EL (cell line): ENCODE measurements at regions not wholly inside any gene's neighbourhood (a gene's known extent, or its start where the extent isn't known, plus 50 kb on each side); places are given as distances from the start of the nearest gene placed in this dataset.
"Not testable (repeated sequence)": the region's sequence is repeated elsewhere in the genome, so short reads cannot be mapped to it uniquely, and the experiment has no call there.

Experiments
- DNase-seq: peaks from one replicate; pipeline ENCODE4 v3.0.0-alpha.2; 2016

DNA sequence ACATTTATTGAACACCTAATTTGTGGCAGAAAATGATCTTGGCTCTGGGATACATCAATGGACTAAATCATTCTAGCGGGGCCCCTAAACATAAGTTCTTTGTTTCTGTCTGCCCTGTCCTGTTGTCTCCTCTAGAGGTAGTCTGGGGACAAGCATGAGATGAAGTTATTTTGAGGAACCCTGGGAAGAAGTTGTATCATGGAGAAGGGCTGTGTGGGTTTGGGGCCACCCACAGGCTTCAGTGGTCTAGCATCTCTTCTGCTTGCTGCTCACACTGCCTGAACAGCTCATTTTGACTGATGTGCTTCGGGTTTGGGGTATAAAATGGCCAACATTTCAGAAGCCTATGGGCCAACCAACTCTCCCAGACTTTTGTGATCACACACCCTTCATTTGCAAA lies 50.3 kb upstream of the OSBPL11 start:
- no peak for DNase-seq

DNA sequence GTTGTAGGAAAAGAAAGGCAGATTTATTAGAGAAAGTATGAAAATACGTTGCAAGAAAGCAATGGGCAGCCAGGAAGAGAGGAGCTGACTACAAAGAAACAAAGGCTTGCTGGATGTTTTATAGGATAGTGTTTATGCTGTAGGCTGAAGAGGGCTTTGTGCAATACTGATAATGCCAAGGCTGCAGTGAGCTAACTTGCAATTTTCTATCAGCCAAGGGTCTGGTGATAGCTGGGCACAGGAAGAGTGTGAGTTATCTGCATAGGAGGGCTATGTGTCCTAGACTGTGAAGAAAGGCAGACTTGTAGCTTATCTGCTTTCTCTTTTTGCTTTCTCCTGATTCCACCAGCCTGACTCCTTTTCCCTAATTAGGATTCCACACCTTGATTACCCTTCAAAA lies 51.3 kb upstream of the OSBPL11 start:
- DNase-seq, result no peak

DNA sequence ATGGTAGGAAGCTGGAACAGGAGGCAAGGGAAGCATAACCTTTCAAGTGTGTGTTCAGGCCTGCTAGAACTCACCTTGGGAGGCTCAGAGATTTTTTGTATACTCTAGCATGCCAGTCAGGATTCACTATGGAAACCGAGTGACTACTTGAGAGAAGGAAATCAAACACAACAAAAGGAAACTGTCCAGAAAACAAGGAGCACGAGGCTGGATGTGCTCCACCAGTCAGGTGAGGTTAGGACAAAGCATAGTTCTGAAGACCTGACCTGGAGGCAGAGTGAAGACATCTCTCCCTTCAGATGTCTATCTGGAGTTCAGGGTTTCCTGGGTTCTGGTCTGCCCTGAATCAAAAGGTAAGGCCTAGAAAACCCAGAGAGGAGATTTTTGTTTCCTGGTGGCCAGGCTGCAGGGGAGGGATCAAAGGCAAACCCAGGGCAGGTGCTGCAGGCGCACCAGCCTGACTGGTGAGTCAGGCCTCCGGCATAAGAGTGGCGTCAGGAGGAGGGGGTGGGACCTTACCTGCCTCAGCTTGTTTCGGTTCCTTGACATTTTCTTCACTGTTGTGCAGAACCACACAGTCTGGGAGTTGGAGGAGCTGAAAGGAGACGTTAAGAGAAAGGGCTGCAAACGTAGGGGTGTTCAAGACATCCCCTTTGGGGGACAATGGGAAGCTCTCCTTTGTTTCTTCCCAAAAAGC lies 52.2 kb upstream of the OSBPL11 start:
- no peak for DNase-seq

DNA sequence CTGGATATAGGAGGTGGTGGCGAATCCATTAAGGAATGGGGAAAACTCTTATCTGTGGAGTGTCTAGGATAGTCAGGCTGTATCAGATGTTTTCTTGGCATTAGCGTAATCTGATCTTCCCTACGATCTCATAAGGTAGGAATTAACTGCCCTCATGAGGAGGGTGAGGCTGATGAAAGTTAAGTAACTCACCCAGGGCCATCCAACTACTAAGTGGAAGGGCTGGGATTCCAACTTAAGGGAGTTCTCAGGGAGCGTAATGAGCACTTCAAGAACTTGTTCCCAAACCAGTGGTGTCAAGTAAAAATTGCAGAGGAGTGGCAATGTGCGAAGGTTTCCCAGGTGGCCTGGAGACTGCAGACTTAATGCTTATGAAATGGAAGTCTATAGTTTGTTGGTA lies 55.9 kb upstream of the OSBPL11 start:
- peak; percentile 76 for DNase-seq

DNA sequence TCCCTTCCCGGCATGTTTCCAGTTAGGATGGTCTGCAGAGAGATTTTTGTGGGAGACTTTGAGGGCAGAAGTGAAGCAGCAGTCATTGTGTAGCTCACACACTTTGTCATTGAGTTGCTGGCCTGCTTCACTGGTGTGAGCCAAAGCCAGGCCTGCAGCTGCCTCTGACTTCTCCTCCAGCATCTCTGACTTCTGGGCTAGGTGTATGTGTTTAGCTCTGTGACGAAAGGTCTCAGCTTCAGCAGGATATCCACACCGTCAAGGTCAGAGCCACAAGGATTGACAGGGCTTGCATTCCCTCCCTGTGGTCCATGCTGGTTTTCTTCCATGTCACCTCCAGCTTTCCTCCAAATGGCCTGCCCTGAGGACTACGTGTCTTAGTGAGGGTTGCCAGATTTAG lies 57.1 kb upstream of the OSBPL11 start:
- DNase-seq, result no peak

DNA sequence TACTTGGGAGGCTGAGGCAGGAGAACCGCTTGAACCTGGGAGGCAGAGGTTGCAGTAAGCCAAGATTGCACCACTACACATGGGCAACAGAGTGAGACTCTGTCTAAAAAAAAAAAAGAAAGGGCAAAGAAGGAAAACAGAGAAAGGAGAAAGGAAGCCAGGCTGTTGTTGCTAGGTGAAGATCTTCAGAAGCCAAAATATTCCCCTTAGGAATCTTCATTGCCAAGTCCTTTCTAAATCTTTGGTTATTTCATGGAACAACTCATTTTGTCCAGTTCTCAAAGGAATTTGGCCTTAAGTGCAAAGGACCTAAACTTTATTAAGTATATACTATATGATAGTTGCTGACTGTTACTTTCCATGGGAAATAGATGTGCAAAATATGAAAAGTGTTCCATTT lies 59.2 kb upstream of the OSBPL11 start:
- no peak for DNase-seq

DNA sequence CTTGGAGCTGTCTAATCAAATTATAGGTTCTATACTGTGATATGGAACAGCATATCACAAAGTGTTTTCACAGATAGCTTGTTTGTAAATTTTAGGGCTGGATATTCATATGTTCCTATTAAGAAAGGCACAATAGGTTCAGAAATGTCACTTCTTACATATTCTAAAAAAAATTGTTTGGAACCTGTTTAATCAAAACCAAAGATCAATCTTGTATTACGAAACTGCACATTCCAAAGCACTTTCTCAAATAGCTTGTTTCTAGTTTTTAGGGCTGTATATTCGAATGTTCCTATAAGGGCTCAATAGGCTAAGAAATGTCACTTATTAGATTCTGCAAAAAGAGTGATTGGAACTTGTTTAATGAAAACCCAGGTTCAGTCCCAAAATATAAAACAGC lies 67.4 kb upstream of the OSBPL11 start:
- DNase-seq, result peak; percentile 21

DNA sequence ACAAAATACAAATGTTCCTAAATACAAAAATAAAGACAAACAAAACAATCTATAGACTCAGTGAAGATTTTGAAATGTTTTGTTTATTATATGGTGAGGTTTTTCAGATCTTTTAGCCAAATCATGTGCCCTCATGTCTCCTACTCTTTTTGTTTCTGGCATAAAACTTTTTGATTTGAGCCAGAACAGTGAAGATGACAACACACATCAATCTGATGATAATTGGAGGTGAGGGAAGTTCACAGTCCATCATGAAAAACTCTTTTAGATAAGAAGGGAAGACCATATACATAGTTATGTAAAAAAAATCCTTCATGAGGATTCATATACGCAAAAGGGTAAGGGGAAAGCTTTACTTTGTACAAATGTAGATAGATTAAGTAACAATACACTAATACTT lies 75.1 kb upstream of the OSBPL11 start:
- DNase-seq, result no peak

DNA sequence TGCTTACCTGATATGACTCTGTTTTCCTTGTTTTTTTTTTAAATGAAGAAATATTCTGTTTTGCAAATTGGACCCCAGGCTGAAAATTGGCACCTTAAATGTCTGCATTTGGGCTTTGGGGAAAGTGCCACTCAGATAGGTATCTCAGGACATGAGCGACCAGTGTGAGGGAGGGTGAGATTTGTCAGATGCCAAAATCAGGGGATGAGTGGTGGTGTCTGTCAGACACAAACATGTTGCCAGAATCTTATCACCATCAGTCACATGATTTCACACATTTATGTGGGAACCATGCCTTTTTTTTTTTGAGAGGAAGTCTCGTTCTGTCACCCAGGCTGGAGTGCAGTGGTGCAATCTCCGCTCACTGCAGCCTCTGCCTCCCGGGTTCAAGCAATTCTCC lies 75.6 kb upstream of the OSBPL11 start:
- no peak for DNase-seq

DNA sequence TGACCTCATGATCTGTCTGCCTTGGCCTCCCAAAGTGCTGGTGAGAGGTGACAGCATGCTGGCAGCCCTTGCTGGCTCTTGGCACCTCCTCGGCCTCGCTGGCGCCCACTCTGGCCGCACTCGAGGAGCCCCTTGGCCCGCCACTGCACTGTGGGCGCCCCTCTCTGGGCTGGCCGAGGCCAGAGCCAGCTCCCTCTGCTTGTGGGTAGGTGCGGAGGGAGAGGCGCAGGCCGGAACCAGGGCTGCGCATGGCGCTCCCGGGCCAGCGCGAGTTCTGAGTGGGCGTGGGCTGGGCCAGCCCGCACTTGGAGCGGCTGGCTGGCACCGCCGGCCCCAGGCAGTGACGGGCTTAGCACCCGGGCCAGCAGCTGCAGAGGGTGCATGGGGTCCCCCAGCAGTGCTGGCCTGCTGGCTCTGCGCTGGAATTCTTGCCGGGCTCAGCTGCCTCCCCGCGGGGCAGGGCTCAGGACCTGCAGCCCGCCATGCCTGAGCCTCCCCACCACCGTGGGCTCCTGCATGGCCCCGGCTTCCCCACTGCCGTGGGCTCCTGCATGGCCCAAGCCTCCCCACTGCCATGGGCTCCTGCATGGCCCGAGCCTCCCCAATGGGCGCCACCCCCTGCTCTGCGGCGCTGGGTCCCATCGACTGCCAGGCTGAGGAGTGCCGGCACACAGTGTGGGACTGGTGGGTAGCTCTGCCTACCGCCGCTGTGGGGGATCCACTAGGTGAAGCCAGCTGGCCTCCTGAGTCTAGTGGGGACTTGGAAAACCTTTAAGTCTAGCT lies 76.4 kb upstream of the OSBPL11 start:
- DNase-seq, result no peak

DNA sequence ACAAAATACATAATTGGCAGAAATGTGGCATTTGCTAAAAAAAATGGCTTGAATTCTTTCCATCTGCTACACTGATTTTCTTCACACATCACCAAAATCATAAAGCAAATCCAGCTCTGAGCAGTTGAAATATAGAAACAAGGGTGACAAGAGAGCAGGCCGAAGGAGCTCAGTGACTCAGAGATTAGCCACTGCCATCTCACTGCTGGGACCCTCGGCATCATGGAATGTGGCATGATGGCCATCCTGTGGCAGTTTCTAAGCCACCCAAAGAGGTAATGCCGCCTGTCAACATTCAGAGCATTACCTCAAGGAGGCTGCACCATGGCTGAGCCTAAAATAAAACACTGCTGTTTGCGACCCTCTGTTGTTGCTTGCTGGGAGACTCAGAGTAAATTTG lies 80.5 kb upstream of the OSBPL11 start:
- no peak for DNase-seq

DNA sequence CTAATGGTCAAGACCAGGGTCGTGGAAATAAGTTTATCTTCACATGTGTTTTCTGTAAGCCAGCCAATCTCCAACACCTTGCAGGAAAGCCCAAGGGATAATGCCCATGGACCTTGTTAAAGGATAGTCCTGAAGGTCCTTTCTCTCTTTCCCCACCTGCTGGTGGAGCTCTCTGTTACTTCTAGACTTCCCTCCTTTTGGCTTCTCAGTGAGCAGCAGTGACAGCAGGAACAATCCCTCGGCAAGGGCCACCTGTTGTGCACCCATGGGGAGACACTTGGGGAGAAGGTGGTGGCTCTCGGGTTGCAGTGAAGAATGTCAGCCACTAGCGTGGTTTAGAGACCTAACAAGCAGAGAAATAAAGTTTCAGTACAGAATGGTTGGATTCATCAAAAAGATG lies 84.0 kb upstream of the OSBPL11 start:
- DNase-seq, result no peak

DNA sequence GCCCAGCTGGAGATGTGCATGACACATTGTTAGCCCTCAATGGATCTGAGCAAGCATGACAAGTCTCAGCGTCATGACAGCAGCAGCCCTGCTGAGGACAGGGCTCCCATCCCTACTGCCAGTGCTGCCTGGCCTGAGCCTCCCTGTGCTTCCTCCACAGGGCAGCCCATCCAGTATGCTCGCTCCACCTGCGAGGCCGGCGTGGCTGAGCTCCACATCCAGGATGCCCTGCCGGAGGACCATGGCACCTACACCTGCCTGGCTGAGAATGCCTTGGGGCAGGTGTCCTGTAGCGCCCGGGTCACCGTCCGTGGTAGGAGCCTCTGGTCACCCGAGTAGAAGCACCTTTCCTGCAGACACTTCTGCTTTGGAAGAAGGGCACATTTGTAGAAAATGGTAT lies 85.8 kb upstream of the OSBPL11 start:
- DNase-seq, result no peak

DNA sequence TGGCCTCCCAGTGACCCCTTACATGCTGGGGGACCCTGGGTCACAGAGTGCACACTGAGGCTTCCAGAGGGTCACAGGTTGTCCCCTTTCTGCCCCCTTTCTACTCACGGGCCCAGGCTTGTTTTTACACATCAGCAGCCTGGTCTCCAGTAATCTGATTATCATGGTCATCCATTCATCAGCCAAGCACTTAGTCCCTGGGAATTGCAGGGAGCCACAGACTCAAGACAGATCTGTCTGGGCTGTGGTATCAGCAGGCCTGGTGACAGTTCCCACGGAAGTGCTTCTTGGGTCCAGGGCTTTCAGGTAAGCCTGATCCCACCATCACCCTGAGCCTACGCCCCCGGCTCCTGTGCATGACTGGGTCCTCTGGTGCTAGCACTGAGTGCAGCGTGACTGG lies 86.6 kb upstream of the OSBPL11 start:
- not testable (repeated sequence) for DNase-seq

DNA sequence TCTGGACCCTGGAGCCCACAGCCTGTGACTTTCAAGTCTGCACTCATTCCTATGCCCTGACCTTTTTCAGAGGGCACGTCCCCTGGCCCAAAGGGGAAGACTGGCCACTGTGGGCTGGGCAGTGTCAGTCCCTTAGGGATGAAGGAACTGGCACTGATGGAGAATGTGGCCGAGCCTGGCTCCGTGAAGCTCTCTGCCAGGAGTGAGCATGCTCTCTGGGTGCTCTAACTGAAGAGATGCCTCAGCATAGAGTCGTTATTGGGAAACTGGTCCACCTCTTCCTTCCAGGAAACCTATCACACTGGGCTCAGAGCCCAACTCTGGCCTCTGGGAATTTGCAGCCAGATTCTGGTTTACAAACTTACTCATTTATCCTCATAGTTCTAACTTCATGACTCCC lies 87.3 kb upstream of the OSBPL11 start:
- DNase-seq, result peak; percentile 50

DNA sequence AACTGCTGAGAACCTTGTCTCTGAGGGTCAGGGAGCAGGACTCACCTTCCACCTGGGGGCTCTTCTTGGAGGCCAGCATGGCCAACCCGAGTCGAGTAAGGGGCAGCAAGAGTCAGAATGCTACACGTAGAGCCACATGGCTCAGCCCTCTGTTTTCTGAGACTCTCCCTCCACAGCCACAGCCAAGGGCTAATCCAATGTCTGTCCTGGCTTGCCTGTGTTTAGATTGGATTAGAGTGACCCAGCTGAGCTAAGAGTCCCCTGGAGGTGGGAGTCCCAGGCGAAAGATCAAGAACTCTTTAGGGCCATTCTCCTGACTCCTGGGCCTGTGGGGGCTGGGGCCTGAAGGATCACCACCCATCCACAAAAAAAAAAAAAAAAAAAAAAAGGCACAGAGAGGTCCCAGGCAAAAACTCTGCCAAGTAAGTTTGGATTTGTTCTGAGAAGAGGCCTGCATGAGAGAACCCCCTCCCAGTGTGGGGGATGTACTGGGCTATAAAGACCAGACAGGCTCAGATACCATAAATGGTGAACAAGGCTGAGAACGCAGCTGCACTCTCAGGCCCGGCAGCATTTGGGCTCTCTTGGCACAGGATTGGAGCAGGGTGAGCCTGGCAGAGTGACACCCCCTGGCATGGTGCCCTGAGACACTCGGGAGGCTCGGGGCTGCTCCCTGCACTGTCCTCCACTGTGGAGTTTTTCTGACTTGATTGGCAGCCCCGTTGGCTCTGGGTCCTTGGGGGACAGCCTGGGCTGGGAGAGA lies 88.0 kb upstream of the OSBPL11 start:
- no peak for DNase-seq

DNA sequence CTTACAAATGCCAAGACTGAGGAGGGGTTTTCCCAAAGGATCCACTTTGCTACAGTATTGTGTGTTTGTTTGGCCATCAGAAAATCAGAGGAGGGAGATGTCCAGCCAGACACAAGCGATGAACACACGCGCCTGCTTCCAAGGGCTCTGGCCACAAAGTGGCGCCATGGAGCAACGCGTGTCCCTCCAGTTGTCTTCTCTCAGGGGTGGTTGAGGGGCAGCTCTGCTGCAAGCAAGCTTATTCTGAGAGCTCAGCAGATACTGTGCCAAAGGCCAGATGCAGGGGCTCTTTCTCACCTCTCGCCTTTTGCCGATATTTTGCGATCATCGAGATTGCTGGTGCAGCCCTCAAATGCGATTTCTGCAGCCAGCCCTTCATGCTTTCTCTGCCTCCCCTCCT lies 88.9 kb upstream of the OSBPL11 start:
- DNase-seq, result peak; percentile 20

DNA sequence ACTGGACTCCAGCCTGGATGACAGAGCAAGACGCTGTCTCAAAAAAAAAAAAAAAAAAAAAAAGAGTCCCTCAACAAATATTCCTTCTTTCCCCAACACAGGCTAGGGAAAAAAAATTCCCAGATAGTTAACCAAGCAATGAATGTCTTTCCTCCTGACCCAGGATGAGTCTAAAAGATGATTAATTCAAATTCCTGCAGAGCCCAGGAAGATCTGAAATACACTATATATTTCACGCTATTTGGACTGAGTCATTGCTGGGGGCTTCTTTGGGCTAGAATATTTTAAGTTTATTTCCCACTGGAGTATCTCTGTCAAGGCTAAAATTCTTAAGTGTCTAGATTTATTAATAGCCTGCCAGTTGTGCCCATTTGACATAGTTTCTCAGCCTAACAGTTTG lies 90.4 kb upstream of the OSBPL11 start:
- DNase-seq, result peak; percentile 86

DNA sequence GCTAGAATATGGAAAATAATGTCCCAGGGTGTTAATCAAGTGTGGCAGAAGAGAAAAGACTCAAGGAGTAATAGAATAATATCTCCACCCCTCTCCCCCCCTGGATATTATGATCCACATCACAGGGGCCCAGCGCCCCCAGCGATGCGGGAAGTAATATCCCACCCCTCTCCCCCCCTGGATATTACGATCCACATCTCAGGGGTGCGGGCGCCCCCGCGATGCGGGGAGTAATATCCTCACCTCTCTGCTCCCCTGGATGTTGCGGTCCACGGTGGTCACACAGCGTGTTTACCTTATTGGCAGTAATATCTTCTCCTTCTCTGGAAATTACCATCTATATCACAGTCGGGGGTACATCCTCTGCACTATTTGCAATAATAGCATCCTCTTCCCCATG lies 97.1 kb upstream of the OSBPL11 start:
- no peak for DNase-seq

DNA sequence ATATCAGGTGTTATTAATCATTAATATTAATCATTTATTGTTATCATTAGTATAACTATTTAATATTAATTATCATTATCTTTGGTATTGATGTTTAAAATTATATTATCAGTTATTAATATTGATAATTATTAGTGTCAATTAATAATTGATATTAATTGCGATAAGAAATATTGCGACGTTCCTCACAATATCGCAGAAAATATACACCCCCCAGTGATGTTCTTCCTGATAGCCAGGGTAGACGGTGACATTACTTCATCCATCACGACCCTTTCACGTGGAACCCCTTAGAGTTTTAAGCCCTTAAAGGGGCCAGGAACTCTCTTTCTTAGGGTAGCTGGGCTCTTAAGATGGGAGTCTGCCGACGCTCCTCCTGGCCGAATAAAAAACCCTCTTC lies 98.6 kb upstream of the OSBPL11 start:
- no peak for DNase-seq

DNA sequence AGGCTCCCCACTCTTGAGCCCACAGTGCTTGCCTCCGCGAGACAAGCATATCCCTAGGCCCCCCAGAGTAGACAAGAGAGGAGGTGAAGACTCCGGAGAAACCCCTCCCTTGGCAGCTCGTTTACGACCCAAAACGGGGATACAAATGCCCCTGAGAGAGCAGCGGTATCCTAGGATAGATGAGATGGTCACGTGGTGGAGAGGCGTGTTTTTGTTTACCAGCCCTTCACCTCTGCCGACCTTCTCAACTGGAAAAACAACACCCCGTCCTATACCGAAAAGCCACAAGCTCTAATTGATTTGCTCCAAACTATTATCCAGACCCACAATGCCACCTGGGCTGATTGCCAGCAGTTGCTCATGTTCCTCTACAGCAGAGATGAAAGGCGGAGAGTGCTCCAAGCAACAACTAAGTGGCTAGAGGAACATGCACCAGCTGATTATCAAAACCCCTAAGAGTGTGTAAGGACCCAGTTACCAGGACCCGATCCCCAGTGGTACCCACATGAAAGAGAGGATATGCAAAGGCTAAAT lies 99.5 kb upstream of the OSBPL11 start:
- DNase-seq, result no peak

DNA sequence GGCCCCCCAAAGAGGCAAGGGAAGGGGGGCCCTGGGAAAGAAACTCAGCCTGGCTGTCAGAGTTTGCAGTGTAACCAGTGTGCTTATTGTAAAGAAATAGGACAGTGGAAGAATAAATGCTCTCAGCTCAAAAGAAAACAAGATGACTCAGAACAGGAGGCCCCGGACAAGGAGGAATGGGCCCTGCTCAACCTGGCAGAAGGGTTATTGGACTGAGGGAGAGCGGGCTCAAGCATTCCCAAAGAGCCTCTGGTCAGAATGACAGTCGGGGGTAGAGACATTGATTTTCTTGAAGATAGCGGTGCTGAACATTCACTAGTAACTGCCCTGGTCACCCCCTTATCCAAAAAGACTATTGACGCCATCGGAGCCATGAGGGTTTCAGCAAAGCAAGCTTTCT lies 100.4 kb upstream of the OSBPL11 start:
- no peak for DNase-seq

DNA sequence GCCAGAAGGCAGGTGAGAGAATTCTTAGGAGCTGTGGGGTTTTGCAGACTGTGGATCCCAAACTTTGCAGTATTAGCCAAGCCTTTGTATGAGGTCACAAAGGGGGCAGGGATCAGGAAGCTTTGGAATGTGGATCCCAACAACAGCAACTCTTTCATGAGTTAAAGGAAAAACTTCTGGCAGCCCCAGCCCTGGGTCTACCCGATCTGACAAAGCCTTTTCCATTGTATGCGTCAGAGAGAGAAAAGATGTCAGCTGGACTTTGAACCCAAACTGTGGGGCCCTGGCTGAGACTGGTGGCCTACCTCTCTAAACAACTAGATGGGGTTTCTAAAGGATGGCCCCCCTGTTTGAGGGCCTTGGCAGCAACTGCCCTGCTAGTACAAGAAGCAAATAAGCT lies 101.8 kb upstream of the OSBPL11 start:
- not testable (repeated sequence) for DNase-seq
